ENCODE measurements at regions not wholly inside any gene's neighbourhood (a gene's known extent, or its start where the extent isn't known, plus 50 kb on each side); places are given as distances from the start of the nearest gene placed in this dataset.
A peak's percentile ranks its signal among the peaks of the same experiment; 100 is the strongest.

- no peaks in the 10 kb centered on the region for H3K4me1 Mint-ChIP-seq
- H3K4me3 Mint-ChIP-seq, result no peak overlapping the region
- H3K9me3 Mint-ChIP-seq, result peaks cover 35% of the 10 kb centered on the region
- DNase-seq (ENCODE audit: low spot score in 2 of 2, unreplicated experiment in 2 of 2), result no peak
- no peak overlapping the region for H3K27ac Mint-ChIP-seq
- peaks cover 6% of the 10 kb centered on the region for H3K36me3 Mint-ChIP-seq
- H3K27me3 Mint-ChIP-seq (ENCODE audit: low read depth), result no peaks in the 10 kb centered on the region
- no peak for TF ChIP-seq CTCF (IDR thresholded peaks at IDR 0.05; ENCODE audit: unreplicated experiment)
Measured at GRCh38 chr4:175411251-175411650, 400.8 kb downstream of the GPM6A start.

GRCh38 chr4:175412161-175412560 is 399.9 kb downstream of the GPM6A start:
- H3K27ac Mint-ChIP-seq, result no peak overlapping the region
- TF ChIP-seq CTCF (IDR thresholded peaks at IDR 0.05; ENCODE audit: unreplicated experiment), result no peak
- peaks cover 6% of the 10 kb centered on the region for H3K36me3 Mint-ChIP-seq
- no peaks in the 10 kb centered on the region for H3K4me1 Mint-ChIP-seq
- no peaks in the 10 kb centered on the region for H3K27me3 Mint-ChIP-seq (ENCODE audit: low read depth)
- DNase-seq (ENCODE audit: low spot score in 2 of 2, unreplicated experiment in 2 of 2), result no peak
- H3K9me3 Mint-ChIP-seq, result peaks cover 40% of the 10 kb centered on the region
- H3K4me3 Mint-ChIP-seq, result no peak overlapping the region

GRCh38 chr4:175412746-175413145 is 399.3 kb downstream of the GPM6A start:
- TF ChIP-seq CTCF (IDR thresholded peaks at IDR 0.05; ENCODE audit: unreplicated experiment), result no peak
- no peak overlapping the region for H3K27ac Mint-ChIP-seq
- no peak overlapping the region for H3K4me3 Mint-ChIP-seq
- H3K4me1 Mint-ChIP-seq, result no peaks in the 10 kb centered on the region
- no peaks in the 10 kb centered on the region for H3K27me3 Mint-ChIP-seq (ENCODE audit: low read depth)
- no peak for DNase-seq (ENCODE audit: low spot score in 2 of 2, unreplicated experiment in 2 of 2)
- peaks cover 6% of the 10 kb centered on the region for H3K36me3 Mint-ChIP-seq
- H3K9me3 Mint-ChIP-seq, result peaks cover 45% of the 10 kb centered on the region

- no peak overlapping the region for H3K27ac Mint-ChIP-seq
- peaks cover 6% of the 10 kb centered on the region for H3K36me3 Mint-ChIP-seq
- peaks cover 1% of the 10 kb centered on the region for H3K4me1 Mint-ChIP-seq
- no peak overlapping the region for H3K4me3 Mint-ChIP-seq
- peaks cover 46% of the 10 kb centered on the region for H3K9me3 Mint-ChIP-seq
- no peaks in the 10 kb centered on the region for H3K27me3 Mint-ChIP-seq (ENCODE audit: low read depth)
- DNase-seq (ENCODE audit: low spot score in 2 of 2, unreplicated experiment in 2 of 2), result no peak
- no peak for TF ChIP-seq CTCF (IDR thresholded peaks at IDR 0.05; ENCODE audit: unreplicated experiment)
Measured at GRCh38 chr4:175413561-175413960, 398.5 kb downstream of the GPM6A start.

GRCh38 chr4:175414602-175415001 is 397.5 kb downstream of the GPM6A start:
- peaks cover 11% of the 10 kb centered on the region for H3K4me1 Mint-ChIP-seq
- no peak for DNase-seq (ENCODE audit: low spot score in 2 of 2, unreplicated experiment in 2 of 2)
- H3K27me3 Mint-ChIP-seq (ENCODE audit: low read depth), result no peaks in the 10 kb centered on the region
- H3K4me3 Mint-ChIP-seq, result no peak overlapping the region
- TF ChIP-seq CTCF (IDR thresholded peaks at IDR 0.05; ENCODE audit: unreplicated experiment), result no peak
- H3K27ac Mint-ChIP-seq, result no peak overlapping the region
- peaks cover 46% of the 10 kb centered on the region for H3K9me3 Mint-ChIP-seq
- H3K36me3 Mint-ChIP-seq, result peaks cover 6% of the 10 kb centered on the region

GRCh38 chr4:175418516-175418915 is 393.5 kb downstream of the GPM6A start:
- Mint-ChIP-seq H3K9me3 (peaks cover 35% of the 10 kb centered on the region), H3K4me1 (peaks cover 18% of the 10 kb centered on the region), H3K36me3 (peaks cover 6% of the 10 kb centered on the region), H3K27me3 (ENCODE audit: low read depth) (no peaks in the 10 kb centered on the region), H3K27ac (peak overlapping the region; percentile 79), H3K4me3 (no peak overlapping the region)
- no peak for TF ChIP-seq CTCF (IDR thresholded peaks at IDR 0.05; ENCODE audit: unreplicated experiment)
- no peak for DNase-seq (ENCODE audit: low spot score in 2 of 2, unreplicated experiment in 2 of 2)

All from mesothelial cell of epicardium (in vitro differentiated cells).